ENCODE measurements at regions not wholly inside any gene's neighbourhood (a gene's known extent, or its start where the extent isn't known, plus 50 kb on each side); places are given as distances from the start of the nearest gene placed in this dataset.

DNA sequence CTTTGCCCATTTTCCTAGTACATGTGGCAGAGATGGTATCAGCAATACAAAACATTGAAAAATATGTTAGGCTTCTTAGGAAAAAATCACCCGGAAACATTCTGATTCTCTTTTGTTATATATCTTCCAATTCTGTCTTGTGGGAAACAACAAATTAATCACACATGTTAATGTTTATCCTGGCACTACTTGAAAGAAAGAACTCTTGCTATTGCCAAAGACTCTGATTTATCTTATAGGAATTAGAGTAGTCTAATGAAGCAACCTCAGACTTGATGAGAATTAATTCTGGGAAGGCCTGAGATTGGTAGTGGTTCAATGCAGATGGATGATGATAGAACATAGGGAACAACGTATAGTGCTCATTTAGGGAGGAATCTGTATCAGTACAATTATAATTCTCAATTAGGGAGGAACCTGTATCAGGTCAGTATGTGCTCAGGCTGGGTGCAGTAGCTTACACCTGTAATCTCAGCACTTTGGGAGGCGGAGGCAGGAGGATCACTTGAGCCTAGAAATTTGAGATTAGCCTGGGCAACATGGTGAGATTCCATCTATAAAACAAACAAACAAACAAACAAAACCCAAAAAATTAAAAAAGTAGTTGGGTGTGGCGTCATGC, 50.7 kb downstream of the TAS2R16 start:
- no peak overlapping the region for H3K4me3 ChIP-seq (replicated peaks in 1 of 2; ENCODE audit: low read depth in 2 of 2, low read length in 2 of 2)
- TF ChIP-seq, protein P1, sequence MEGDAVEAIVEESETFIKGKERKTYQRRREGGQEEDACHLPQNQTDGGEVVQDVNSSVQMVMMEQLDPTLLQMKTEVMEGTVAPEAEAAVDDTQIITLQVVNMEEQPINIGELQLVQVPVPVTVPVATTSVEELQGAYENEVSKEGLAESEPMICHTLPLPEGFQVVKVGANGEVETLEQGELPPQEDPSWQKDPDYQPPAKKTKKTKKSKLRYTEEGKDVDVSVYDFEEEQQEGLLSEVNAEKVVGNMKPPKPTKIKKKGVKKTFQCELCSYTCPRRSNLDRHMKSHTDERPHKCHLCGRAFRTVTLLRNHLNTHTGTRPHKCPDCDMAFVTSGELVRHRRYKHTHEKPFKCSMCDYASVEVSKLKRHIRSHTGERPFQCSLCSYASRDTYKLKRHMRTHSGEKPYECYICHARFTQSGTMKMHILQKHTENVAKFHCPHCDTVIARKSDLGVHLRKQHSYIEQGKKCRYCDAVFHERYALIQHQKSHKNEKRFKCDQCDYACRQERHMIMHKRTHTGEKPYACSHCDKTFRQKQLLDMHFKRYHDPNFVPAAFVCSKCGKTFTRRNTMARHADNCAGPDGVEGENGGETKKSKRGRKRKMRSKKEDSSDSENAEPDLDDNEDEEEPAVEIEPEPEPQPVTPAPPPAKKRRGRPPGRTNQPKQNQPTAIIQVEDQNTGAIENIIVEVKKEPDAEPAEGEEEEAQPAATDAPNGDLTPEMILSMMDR (IDR thresholded peaks at IDR 0.05; ENCODE audit: low read depth, low read length): no peak
- peak in 1 of 2 donors; percentile 35 for DNase-seq (ENCODE audit: low read depth in 2 of 2)

- H3K4me3 ChIP-seq (replicated peaks in 1 of 2; ENCODE audit: low read depth in 2 of 2, low read length in 2 of 2): no peak overlapping the region
- TF ChIP-seq, protein P1 (IDR thresholded peaks at IDR 0.05; ENCODE audit: low read depth, low read length): no peak
- DNase-seq (ENCODE audit: low read depth in 2 of 2): no peak
Measured at GRCh38 chr7:122942765-122943164, 52.7 kb downstream of the TAS2R16 start.

- H3K4me3 ChIP-seq (replicated peaks in 1 of 2; ENCODE audit: low read depth in 2 of 2, low read length in 2 of 2): no peak overlapping the region
- no peak for DNase-seq (ENCODE audit: low read depth in 2 of 2)
- TF ChIP-seq, protein P1 (IDR thresholded peaks at IDR 0.05; ENCODE audit: low read depth, low read length): no peak
Measured at GRCh38 chr7:122942059-122942458, 53.4 kb downstream of the TAS2R16 start.
